ENCODE measurements at regions not wholly inside any gene's neighbourhood (a gene's known extent, or its start where the extent isn't known, plus 50 kb on each side); places are given as distances from the start of the nearest gene placed in this dataset.

DNA sequence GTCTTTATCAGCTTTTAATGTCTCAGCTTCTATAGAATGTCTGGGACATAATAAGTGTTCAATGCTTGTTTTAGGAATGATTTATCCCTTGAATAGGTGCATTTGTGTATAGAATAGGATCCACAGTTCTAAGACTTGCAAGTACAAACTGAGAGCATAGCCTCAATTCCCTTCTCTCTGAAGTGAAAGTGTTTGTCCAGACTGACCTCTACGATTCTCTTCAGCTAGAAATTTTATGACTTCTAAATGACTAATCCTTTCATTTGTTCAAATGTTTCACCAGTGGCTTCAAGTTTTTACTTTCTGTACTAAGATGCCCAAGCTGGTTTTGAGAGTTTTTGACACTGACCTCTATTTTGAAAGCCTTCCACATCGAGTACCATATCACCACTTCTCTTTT, 608.2 kb upstream of the ADGRL4 start:
- TF ChIP-seq, protein P1, sequence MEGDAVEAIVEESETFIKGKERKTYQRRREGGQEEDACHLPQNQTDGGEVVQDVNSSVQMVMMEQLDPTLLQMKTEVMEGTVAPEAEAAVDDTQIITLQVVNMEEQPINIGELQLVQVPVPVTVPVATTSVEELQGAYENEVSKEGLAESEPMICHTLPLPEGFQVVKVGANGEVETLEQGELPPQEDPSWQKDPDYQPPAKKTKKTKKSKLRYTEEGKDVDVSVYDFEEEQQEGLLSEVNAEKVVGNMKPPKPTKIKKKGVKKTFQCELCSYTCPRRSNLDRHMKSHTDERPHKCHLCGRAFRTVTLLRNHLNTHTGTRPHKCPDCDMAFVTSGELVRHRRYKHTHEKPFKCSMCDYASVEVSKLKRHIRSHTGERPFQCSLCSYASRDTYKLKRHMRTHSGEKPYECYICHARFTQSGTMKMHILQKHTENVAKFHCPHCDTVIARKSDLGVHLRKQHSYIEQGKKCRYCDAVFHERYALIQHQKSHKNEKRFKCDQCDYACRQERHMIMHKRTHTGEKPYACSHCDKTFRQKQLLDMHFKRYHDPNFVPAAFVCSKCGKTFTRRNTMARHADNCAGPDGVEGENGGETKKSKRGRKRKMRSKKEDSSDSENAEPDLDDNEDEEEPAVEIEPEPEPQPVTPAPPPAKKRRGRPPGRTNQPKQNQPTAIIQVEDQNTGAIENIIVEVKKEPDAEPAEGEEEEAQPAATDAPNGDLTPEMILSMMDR (IDR thresholded peaks at IDR 0.05), result no peak
- no peak for TF ChIP-seq ZFX (IDR thresholded peaks at IDR 0.05; ENCODE audit: borderline replicate concordance)
